ENCODE measurements at regions not wholly inside any gene's neighbourhood (a gene's known extent, or its start where the extent isn't known, plus 50 kb on each side); places are given as distances from the start of the nearest gene placed in this dataset.

DNA sequence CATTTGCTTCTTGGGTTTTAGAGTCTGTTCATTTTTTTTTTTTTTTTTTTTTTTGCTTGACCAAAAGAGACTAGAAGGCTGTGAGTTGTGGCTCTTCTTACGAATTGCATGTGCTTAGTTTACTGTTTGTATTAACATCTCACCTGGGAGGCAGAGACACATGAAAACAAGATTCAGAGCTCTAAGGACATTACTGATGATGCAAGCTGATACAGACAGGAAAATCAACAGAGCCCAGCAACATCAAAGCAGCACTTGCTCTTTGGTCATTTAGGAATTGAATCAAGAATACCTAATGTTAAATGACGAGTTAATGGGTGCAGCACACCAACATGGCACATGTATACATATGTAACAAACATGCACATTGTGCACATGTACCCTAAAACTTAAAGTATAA is 55.7 kb upstream of the HS3ST5 start:
- TF ChIP-seq CTCF (IDR thresholded peaks at IDR 0.05; ENCODE audit: low read depth, low read length, poor library complexity, severe bottlenecking) = no peak
- TF ChIP-seq EZH2phosphoT487 (IDR thresholded peaks at IDR 0.05; ENCODE audit: borderline replicate concordance, low read length) = no peak
